ENCODE measurements at regions not wholly inside any gene's neighbourhood (a gene's known extent, or its start where the extent isn't known, plus 50 kb on each side); places are given as distances from the start of the nearest gene placed in this dataset.

DNA sequence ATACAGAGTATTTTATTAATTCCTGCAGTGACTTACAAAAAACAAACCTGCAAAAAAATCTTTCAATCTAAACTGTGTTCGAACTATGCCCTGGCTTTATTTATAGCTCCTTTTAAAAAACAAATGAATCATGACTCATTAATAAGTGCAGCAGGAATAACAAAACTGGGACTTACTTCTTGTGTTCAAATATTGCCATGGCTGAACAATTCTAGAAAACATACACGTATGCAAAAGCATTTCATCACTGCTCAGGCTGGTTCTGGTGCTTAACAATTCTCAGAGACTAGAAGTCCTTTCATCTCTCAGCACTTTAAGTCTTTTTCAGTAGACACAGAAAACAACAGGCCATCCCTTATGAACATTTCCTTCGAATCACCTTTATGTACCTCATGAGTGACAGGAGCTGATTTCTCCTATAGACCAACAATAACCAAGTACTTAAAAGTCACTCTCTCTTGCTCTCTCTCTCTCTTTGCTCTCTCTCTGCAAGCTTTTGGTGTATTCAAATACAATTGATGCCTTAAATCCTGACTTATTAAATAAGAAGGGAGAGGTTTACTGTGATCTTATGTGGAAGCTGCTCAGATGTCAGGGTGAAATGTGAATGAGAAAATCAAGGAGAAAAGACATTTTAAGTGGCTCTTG is 268.8 kb downstream of the TTC8 start:
- H3K36me3 ChIP-seq (ENCODE audit: control insufficient read depth in 2 of 2, extremely low read depth in 1 of 2, insufficient read depth in 2 of 2, low read length in 2 of 2), result no peaks in the 10 kb centered on the region
- TF ChIP-seq EZH2 (IDR thresholded peaks at IDR 0.05; ENCODE audit: borderline replicate concordance, low read depth, low read length, severe bottlenecking) (no peak), POLR2A (IDR thresholded peaks at IDR 0.05; ENCODE audit: low read depth, low read length) (no peak), FOS (IDR thresholded peaks at IDR 0.05; ENCODE audit: borderline replicate concordance, insufficient read depth, low read length) (no peak), MAX (IDR thresholded peaks at IDR 0.05; ENCODE audit: insufficient read depth, insufficient read length) (no peak), MYC (IDR thresholded peaks at IDR 0.05; ENCODE audit: low read depth, low read length) (no peak), POLR2AphosphoS5 (IDR thresholded peaks at IDR 0.05; ENCODE audit: insufficient read depth, low read depth, low read length) (no peak)
- POLR2A ChIA-PET, result no interaction called here
- H3K79me2 ChIP-seq (ENCODE audit: control insufficient read depth, insufficient read depth, low read length), result no peaks in the 10 kb centered on the region
- dilution Hi-C loops (cut with MboI; ENCODE audit: extremely low pct_ligation_motif_present, low sequenced_read_pairs) (no loop called here), intact Hi-C loops (cut with micrococcal nuclease) (no loop called here)
- CTCF ChIA-PET, result no interaction called here
- H3K4me1 ChIP-seq (ENCODE audit: control insufficient read depth, extremely low read depth, insufficient read depth, low read length), result no peaks in the 10 kb centered on the region
- H4K20me1 ChIP-seq (replicated peaks; ENCODE audit: control insufficient read depth, extremely low read depth, insufficient read depth, low read length), result no peaks in the 10 kb centered on the region
- H3K27me3 ChIP-seq (ENCODE audit: control insufficient read depth in 2 of 2, insufficient read depth in 2 of 2, low read length in 2 of 2), result peaks cover 0 to 2% of the 10 kb centered on the region in 2 experiments
- no peak overlapping the region for H3K4me2 ChIP-seq (ENCODE audit: insufficient read depth, low read length)
- H3K9ac ChIP-seq (replicated peaks; ENCODE audit: extremely low read depth, insufficient read depth, low read length), result no peak overlapping the region
- no peaks in the 10 kb centered on the region for H3K9me1 ChIP-seq (replicated peaks; ENCODE audit: control insufficient read depth, extremely low read depth, insufficient read depth, low read length)
- no peak overlapping the region for H3K4me3 ChIP-seq (replicated peaks in 1 of 3; ENCODE audit: insufficient read depth in 1 of 3, low read depth in 1 of 3, low read length in 3 of 3)
- BruUV-seq (replicated peaks), result no TSS peak
- no peak overlapping the region for H2AFZ ChIP-seq (ENCODE audit: low read depth, low read length)
- no peak overlapping the region for H3K27ac ChIP-seq (ENCODE audit: insufficient read depth, low read depth, low read length)
- H3K9me3 ChIP-seq (replicated peaks; ENCODE audit: control insufficient read depth, insufficient read depth, low read length), result no peaks in the 10 kb centered on the region
- FAIRE-seq (no peak), DNase-seq (ENCODE audit: low read depth, low spot score) (no peak)

DNA sequence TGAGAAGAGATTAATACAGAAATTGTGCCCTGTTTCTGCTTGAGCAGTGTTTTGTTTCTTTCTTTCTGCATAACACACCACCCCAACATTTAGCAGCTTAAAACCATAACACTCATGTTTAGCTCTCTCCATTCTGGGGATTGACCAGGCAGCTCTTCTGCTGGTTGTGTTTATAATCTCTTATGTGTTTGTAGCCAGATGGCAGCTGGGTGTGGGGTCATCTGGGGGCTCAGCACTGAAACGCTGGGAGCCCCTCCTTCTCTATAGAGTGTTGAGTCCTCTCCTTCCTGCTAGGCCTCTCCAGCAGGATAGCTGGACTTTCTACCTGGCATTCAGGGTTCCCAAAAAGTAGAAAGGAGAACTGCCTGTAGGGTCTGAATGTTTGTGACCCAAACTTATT is 270.6 kb downstream of the TTC8 start:
- FAIRE-seq, result no peak
- H3K9ac ChIP-seq (replicated peaks; ENCODE audit: extremely low read depth, insufficient read depth, low read length), result no peak overlapping the region
- H3K9me1 ChIP-seq (replicated peaks; ENCODE audit: control insufficient read depth, extremely low read depth, insufficient read depth, low read length), result no peaks in the 10 kb centered on the region
- no peak for DNase-seq (ENCODE audit: low read depth, low spot score)
- no peaks in the 10 kb centered on the region for H3K9me3 ChIP-seq (replicated peaks; ENCODE audit: control insufficient read depth, insufficient read depth, low read length)
- ChIA-PET POLR2A (no interaction called here), CTCF (no interaction called here)
- no TSS peak for BruUV-seq (replicated peaks)
- intact Hi-C loops (cut with micrococcal nuclease) (no loop called here), dilution Hi-C loops (cut with MboI; ENCODE audit: extremely low pct_ligation_motif_present, low sequenced_read_pairs) (no loop called here)
- TF ChIP-seq GATA2 (IDR thresholded peaks at IDR 0.05; ENCODE audit: insufficient read depth, insufficient read length, low read depth, low read length), result no peak
- TF ChIP-seq JUN (IDR thresholded peaks at IDR 0.05; ENCODE audit: borderline replicate concordance, insufficient read depth, insufficient read length, low read depth), result no peak
- no peak for TF ChIP-seq MAX (IDR thresholded peaks at IDR 0.05; ENCODE audit: insufficient read depth, insufficient read length)
- no peaks in the 10 kb centered on the region for H3K79me2 ChIP-seq (ENCODE audit: control insufficient read depth, insufficient read depth, low read length)
- H3K4me1 ChIP-seq (ENCODE audit: control insufficient read depth, extremely low read depth, insufficient read depth, low read length), result no peaks in the 10 kb centered on the region
- H2AFZ ChIP-seq (ENCODE audit: low read depth, low read length), result no peak overlapping the region
- peaks cover 0 to 2% of the 10 kb centered on the region in 2 experiments for H3K27me3 ChIP-seq (ENCODE audit: control insufficient read depth in 2 of 2, insufficient read depth in 2 of 2, low read length in 2 of 2)
- H3K27ac ChIP-seq (ENCODE audit: insufficient read depth, low read depth, low read length), result no peak overlapping the region
- H4K20me1 ChIP-seq (replicated peaks; ENCODE audit: control insufficient read depth, extremely low read depth, insufficient read depth, low read length), result no peaks in the 10 kb centered on the region
- no peak overlapping the region for H3K4me2 ChIP-seq (ENCODE audit: insufficient read depth, low read length)
- no peak overlapping the region for H3K4me3 ChIP-seq (replicated peaks in 1 of 3; ENCODE audit: insufficient read depth in 1 of 3, low read depth in 1 of 3, low read length in 3 of 3)
- H3K36me3 ChIP-seq (ENCODE audit: control insufficient read depth in 2 of 2, extremely low read depth in 1 of 2, insufficient read depth in 2 of 2, low read length in 2 of 2), result no peaks in the 10 kb centered on the region

All from endothelial cell of umbilical vein (primary cell).